Parathyroid adenoma (tissue), 2 donors: ENCODE measurements at regions not wholly inside any gene's neighbourhood (a gene's known extent, or its start where the extent isn't known, plus 50 kb on each side); places are given as distances from the start of the nearest gene placed in this dataset.

Experiments
- H2AFZ ChIP-seq: fragments of 300-600 bp; sonication (generic); one replicate; pipeline ENCODE4 v1.7.0; 2017; ENCODE audit warnings: antibody characterized with exemption, mild to moderate bottlenecking
- H3K27ac ChIP-seq: fragments of 300-600 bp; sonication (generic); one replicate; pipeline ENCODE4 v1.7.0; 2017
- H3K27me3 ChIP-seq: fragments of 300-600 bp; sonication (generic); one replicate; pipeline ENCODE4 v1.7.0; 2017; ENCODE audit warnings: low read length; ENCODE audit not compliant: control insufficient read depth, insufficient read depth
- H3K36me3 ChIP-seq: fragments of 300-600 bp; sonication (generic); one replicate; pipeline ENCODE4 v1.7.0; 2017; ENCODE audit warnings: low read length; ENCODE audit not compliant: control insufficient read depth, insufficient read depth
- H3K4me1 ChIP-seq: fragments of 300-600 bp; sonication (generic); one replicate; pipeline ENCODE4 v1.7.0; 2017; ENCODE audit warnings: control low read depth
- H3K4me2 ChIP-seq: fragments of 300-600 bp; sonication (generic); one replicate; pipeline ENCODE4 v1.7.0; 2017; ENCODE audit warnings: low read length
- H3K4me3 ChIP-seq: fragments of 300-600 bp; sonication (generic); one replicate; pipeline ENCODE4 v1.7.0; 2017; ENCODE audit warnings: low read depth, low read length
- H3K79me2 ChIP-seq: fragments of 300-600 bp; sonication (generic); one replicate; pipeline ENCODE4 v1.7.0; 2017; ENCODE audit warnings: control low read depth
- H3K9ac ChIP-seq: fragments of 300-600 bp; sonication (generic); one replicate; pipeline ENCODE4 v1.7.0; 2017; ENCODE audit warnings: mild to moderate bottlenecking
- H3K9me3 ChIP-seq: fragments of 300-600 bp; sonication (generic); one replicate; pipeline ENCODE4 v1.7.0; 2017; ENCODE audit warnings: low read length; ENCODE audit not compliant: control insufficient read depth
- CTCF ChIP-seq: fragments of 300-600 bp; sonication (generic); IDR thresholded peaks from one replicate; pipeline ENCODE4 v1.7.0; 2017; ENCODE audit warnings: antibody characterized with exemption, mild to moderate bottlenecking
- donor health status: primary hyperparathyroidism.

GRCh38 chr3:144548346-144548745, 576.7 kb downstream of the DIPK2A start:
- Histone ChIP-seq H3K9me3 (no peaks in the 10 kb centered on the region), H3K27me3 (no peaks in the 10 kb centered on the region), H3K4me2 (no peak overlapping the region)

GRCh38 chr3:144549166-144549565, 577.5 kb downstream of the DIPK2A start:
- H3K27me3 ChIP-seq: no peaks in the 10 kb centered on the region
- H2AFZ ChIP-seq: no peak overlapping the region
- no peaks in the 10 kb centered on the region for H3K79me2 ChIP-seq
- no peaks in the 10 kb centered on the region for H3K36me3 ChIP-seq
- H3K4me2 ChIP-seq: no peak overlapping the region
- H3K9me3 ChIP-seq: no peaks in the 10 kb centered on the region
- TF ChIP-seq CTCF: no peak
- no peak overlapping the region for H3K9ac ChIP-seq
- no peak overlapping the region for H3K27ac ChIP-seq
- no peaks in the 10 kb centered on the region for H3K4me1 ChIP-seq
- no peak overlapping the region for H3K4me3 ChIP-seq

More at GRCh38 chr3:144548346-144548745, 576.7 kb downstream of the DIPK2A start:
- no peak overlapping the region for H3K4me3 ChIP-seq
- no peak overlapping the region for H3K9ac ChIP-seq
- no peak for TF ChIP-seq CTCF
- H3K27ac ChIP-seq: no peak overlapping the region
- no peaks in the 10 kb centered on the region for H3K79me2 ChIP-seq
- no peak overlapping the region for H2AFZ ChIP-seq
- H3K4me1 ChIP-seq: no peaks in the 10 kb centered on the region
- no peaks in the 10 kb centered on the region for H3K36me3 ChIP-seq

GRCh38 chr3:144552346-144553057, 580.9 kb downstream of the DIPK2A start:
- no peak overlapping the region for H2AFZ ChIP-seq
- H3K4me3 ChIP-seq: no peak overlapping the region
- no peak overlapping the region for H3K9ac ChIP-seq
- no peak overlapping the region for H3K4me2 ChIP-seq
- no peaks in the 10 kb centered on the region for H3K79me2 ChIP-seq
- H3K36me3 ChIP-seq: no peaks in the 10 kb centered on the region
- H3K27ac ChIP-seq: no peak overlapping the region
- no peak for TF ChIP-seq CTCF
- no peaks in the 10 kb centered on the region for H3K4me1 ChIP-seq
- no peaks in the 10 kb centered on the region for H3K9me3 ChIP-seq
- no peaks in the 10 kb centered on the region for H3K27me3 ChIP-seq

- Histone ChIP-seq H3K27ac (no peak overlapping the region), H3K4me3 (no peak overlapping the region), H3K9ac (no peak overlapping the region), H3K4me2 (no peak overlapping the region), H3K36me3 (no peaks in the 10 kb centered on the region), H3K9me3 (no peaks in the 10 kb centered on the region), H3K4me1 (no peaks in the 10 kb centered on the region), H2AFZ (no peak overlapping the region), H3K79me2 (no peaks in the 10 kb centered on the region), H3K27me3 (no peaks in the 10 kb centered on the region)
- TF ChIP-seq CTCF: no peak
Observed at GRCh38 chr3:144553301-144553700, 581.7 kb downstream of the DIPK2A start.

- no peak overlapping the region for H3K27ac ChIP-seq
- H3K4me2 ChIP-seq: no peak overlapping the region
- no peak overlapping the region for H3K4me3 ChIP-seq
- H3K79me2 ChIP-seq: no peaks in the 10 kb centered on the region
- no peaks in the 10 kb centered on the region for H3K36me3 ChIP-seq
- H3K27me3 ChIP-seq: no peaks in the 10 kb centered on the region
- no peak overlapping the region for H3K9ac ChIP-seq
- H3K9me3 ChIP-seq: no peaks in the 10 kb centered on the region
- no peak for TF ChIP-seq CTCF
- H3K4me1 ChIP-seq: no peaks in the 10 kb centered on the region
- H2AFZ ChIP-seq: no peak overlapping the region
Observed at GRCh38 chr3:144554889-144555288, 583.3 kb downstream of the DIPK2A start.
